ENCODE measurements at regions not wholly inside any gene's neighbourhood (a gene's known extent, or its start where the extent isn't known, plus 50 kb on each side); places are given as distances from the start of the nearest gene placed in this dataset.

GRCh38 chr1:108055387-108055786 is 90.4 kb upstream of the VAV3 start:
- Histone ChIP-seq H3K27ac (ENCODE audit: low read depth) (no peak overlapping the region), H3K9me2 (ENCODE audit: insufficient read depth) (no peaks in the 10 kb centered on the region), H3F3A (replicated peaks; ENCODE audit: low read depth) (no peaks in the 10 kb centered on the region), H3K4me3 (no peak overlapping the region), H4K20me1 (replicated peaks; ENCODE audit: insufficient read depth) (no peaks in the 10 kb centered on the region), H3K4me2 (no peak overlapping the region), H3K79me2 (replicated peaks; ENCODE audit: insufficient read depth) (no peaks in the 10 kb centered on the region), H2AFZ (no peak overlapping the region), H3K27me3 (ENCODE audit: insufficient read depth) (no peaks in the 10 kb centered on the region), H3K36me3 (ENCODE audit: insufficient read depth) (no peaks in the 10 kb centered on the region), H3K4me1 (ENCODE audit: insufficient read depth) (peaks cover 56% of the 10 kb centered on the region)
- H3K4me3 Mint-ChIP-seq = no peak overlapping the region
- peaks cover 38% of the 10 kb centered on the region for H3K4me1 Mint-ChIP-seq
- no peak for ATAC-seq
- H3K9me3 Mint-ChIP-seq = no peaks in the 10 kb centered on the region; the same call in 2 of the 3 replicates
- no peak for DNase-seq (ENCODE audit: low spot score)
- H3K27ac Mint-ChIP-seq = no peak overlapping the region
- H3K36me3 Mint-ChIP-seq (ENCODE audit: low read depth) = no peaks in the 10 kb centered on the region; the same call in 2 of the 3 replicates
- H3K27me3 Mint-ChIP-seq (ENCODE audit: insufficient read depth, low read depth, poor library complexity) = no peaks in the 10 kb centered on the region
- TF ChIP-seq ETS1 (IDR thresholded peaks at IDR 0.05) = no peak
- TF ChIP-seq JUNB (IDR thresholded peaks at IDR 0.05; ENCODE audit: unreplicated experiment) = no peak
- no peak for TF ChIP-seq EZH2 (IDR thresholded peaks at IDR 0.05; ENCODE audit: low read depth, unreplicated experiment)
- no peak for TF ChIP-seq ZNF462 (CRISPR knock-in tag; IDR thresholded peaks at IDR 0.05)
- TF ChIP-seq EZH2phosphoT487 (IDR thresholded peaks at IDR 0.05; ENCODE audit: unreplicated experiment) = no peak
- TF ChIP-seq ZNF114 (CRISPR knock-in tag; IDR thresholded peaks at IDR 0.05) = no peak
- no peak for TF ChIP-seq CREB1 (CRISPR knock-in tag; IDR thresholded peaks at IDR 0.05; ENCODE audit: low read depth)
- no peak for TF ChIP-seq REST (IDR thresholded peaks at IDR 0.05; ENCODE audit: unreplicated experiment)
- no peak for TF ChIP-seq STAT1 (IDR thresholded peaks at IDR 0.05; ENCODE audit: unreplicated experiment)
- no peak for TF ChIP-seq NANOG (IDR thresholded peaks at IDR 0.05; ENCODE audit: borderline replicate concordance)
- no peak for TF ChIP-seq ZNF331 (CRISPR knock-in tag; IDR thresholded peaks at IDR 0.05; ENCODE audit: low read depth)
- TF ChIP-seq CTCF (conservative IDR thresholded peaks at IDR 0.05; ENCODE audit: low read depth in 2 of 2) = no peak
- no peak for TF ChIP-seq POLR2AphosphoS5 (IDR thresholded peaks at IDR 0.05; ENCODE audit: low read depth)

All from GM23338 (cell line).